GM10847 (cell line): ENCODE measurements at regions not wholly inside any gene's neighbourhood (a gene's known extent, or its start where the extent isn't known, plus 50 kb on each side); places are given as distances from the start of the nearest gene placed in this dataset.

Source experiments
- POLR2A ChIP-seq: IDR thresholded peaks from 2 replicates; pipeline ENCODE4 v1.6.1; 2011; ENCODE audit not compliant: insufficient read length; ENCODE audit errors: extremely low read depth

GRCh38 chr2:8345200-8345599, 336.7 kb upstream of the ID2 start:
- TF ChIP-seq POLR2A = no peak

DNA sequence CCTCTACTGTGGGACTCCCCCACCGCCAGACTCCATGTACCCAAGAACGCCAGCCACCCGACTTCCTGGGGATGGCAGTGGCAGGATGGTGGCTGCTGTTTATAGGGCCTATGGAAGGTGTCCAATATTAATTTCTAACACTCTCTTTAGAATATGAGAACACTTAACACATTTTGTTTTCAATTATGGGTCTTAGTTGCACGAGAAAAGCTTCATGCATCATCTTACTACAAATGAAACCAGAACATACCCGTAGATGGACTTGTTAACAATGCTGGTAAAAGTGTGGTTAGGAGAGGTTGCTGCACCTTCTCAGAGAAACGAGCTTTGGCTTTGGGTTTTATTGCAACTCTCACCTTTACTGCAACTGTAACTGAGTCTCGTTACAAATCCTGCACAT, 335.6 kb upstream of the ID2 start:
- no peak for TF ChIP-seq POLR2A

GRCh38 chr2:8346706-8347430, 335.0 kb upstream of the ID2 start:
- no peak for TF ChIP-seq POLR2A

- TF ChIP-seq POLR2A = no peak
Measured at GRCh38 chr2:8352296-8352695, 329.6 kb upstream of the ID2 start.

DNA sequence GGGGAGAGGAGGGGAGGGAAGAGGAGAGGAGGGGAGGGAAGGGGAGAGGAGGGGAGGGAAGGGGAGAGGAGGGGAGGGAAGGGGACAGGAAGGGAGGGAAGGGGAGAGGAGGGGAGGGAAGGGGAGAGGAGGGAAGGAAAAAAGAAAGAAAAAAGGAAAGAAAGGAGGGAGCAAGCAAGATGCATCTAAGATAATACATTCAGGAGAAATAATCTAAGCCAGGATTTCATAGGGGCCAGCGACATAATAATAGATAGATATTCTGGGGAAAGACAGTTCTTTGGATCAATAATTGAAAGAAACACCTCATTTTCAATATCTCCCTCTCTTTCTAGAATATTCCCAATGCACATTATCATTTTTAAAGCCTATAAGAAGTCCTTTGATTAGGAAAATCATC, 328.9 kb upstream of the ID2 start:
- no peak for TF ChIP-seq POLR2A

DNA sequence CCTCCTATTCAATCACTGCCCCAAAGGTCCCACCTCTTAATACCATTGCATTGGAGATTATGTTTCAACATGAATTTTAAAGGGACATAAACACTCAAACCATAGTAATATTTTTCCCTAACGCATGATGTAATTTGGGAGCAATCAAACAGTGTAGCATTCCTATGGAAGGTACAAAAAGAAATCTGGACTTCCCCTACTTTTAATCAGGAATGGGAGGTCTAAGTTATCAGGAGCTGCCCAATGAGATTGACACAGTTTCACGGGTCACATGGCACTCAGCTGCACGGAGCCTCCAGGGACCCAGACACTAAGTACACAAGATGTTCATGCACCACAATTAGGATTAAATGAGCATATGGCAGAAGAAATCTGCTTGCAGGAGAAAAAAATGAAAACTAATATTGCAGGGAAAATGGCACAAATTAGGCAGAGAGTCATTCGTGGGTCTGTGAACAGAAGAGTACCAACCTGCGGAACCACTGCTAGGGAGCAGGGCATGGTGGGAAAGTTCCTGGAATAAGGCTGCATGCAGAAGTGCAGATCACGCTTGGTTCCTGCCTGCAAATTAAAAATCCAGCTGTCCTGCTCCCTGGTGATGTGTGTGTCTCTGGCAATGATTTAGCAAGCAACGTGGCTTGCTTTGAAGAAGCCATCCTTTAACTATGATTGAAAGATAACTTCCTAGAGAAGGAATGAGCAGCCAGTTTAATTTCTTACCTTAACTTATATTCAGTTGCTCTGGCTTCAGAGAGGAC, 326.6 kb upstream of the ID2 start:
- no peak for TF ChIP-seq POLR2A

- no peak for TF ChIP-seq POLR2A
Measured at GRCh38 chr2:8357738-8358518, 323.9 kb upstream of the ID2 start.

DNA sequence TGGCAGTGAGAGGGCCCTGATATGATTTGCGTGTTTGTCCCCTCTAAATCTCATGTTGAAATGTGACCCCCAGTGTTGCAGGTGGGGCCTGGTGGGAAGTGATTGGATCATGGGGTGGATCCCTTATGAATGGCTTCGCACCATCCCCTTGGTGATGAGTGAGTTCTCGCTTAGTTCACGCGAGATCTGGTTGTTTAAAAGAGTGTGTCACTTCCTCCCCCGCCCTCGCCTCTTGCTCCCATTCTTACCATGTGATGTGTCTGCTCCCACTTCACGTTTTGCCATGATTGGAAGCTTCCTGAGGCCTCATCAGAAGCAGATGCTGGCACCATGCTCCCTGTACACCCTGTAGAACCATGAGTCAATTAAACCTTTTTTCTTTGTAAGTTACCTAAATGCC, 319.9 kb upstream of the ID2 start:
- no peak for TF ChIP-seq POLR2A

DNA sequence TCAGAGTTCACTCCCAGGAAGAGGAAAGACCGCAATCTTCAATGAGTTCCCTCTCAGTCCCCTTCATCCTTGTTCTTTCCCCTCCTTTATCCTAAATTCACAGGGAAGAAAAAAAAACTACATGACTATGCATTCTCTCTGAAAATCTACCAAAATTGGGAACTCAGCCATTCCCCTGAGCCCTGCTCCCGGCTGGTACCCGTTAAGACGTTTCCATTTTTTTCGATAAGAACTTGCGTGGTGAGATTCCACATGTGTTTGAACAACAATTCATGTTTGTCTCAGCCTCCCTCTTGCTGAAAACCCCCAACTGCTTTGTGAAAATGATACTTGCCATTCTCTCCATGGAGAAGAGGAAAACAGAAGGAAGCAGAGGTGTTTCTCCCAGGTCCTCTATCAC, 318.7 kb upstream of the ID2 start:
- TF ChIP-seq POLR2A = no peak

DNA sequence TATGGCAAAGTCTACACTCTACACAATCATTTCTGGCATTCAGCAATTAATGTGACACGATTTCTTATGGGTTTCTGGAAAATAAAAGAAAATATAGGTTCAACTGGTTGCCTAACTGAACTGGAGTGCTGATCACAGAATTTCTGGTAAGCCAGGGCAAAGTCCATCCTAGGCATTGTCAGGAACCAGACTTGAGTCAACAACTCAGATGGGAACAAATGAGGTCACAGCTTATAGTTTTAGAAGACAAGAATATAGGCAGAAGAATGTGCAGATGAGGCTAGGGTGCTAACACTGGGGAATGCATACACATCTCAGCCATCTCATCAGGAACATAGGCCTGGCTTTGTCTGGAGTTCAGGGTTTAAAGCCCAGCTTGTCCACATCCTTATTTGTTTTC, 317.2 kb upstream of the ID2 start:
- no peak for TF ChIP-seq POLR2A

DNA sequence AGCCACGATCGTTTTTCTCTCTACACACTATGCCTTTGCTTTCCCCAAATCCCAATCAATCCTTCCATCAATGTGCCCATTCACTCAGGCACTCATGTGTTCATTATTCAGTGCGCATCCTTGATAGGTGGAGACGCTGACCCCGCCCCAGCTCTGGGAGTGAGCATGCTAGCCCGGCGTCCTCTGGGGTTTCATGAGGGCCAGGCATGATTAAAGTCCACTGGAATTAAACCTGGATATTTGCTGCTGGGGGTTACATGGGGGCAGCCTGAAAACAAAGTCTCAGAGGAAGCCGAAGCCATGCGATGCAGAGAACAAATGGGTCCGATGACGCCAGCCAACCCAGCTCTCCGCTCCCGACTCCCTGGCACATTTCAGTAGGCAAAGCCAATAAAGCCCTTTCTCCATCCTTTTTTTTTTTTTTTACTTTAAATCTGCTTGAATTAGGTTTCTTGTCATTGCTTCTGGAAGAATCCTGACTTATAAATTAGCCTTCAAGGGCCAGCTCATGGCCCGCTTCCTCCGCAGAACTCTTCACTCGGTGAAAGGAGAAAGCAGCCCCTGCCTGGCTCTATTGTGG, 316.4 kb upstream of the ID2 start:
- no peak for TF ChIP-seq POLR2A

- no peak for TF ChIP-seq POLR2A
Measured at GRCh38 chr2:8367833-8368232, 314.0 kb upstream of the ID2 start.

DNA sequence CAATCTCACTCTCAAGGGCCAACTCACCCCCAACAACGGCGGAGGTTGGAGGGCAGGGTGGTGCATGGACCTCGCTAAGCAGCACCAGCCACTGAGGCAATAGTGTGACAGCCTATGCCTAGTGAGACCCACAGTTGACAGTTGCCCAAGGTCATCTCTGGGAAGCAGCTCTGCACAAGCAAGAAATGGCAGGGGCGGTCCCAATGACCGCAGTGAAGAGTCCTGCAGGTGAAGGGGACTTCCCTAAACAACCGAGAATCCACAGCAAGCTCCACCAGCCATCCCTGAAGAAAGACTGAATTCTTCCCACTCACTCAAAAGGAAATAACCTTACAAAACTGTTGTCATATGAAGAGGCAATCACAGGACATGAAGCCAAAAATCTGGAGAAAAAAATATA, 313.4 kb upstream of the ID2 start:
- no peak for TF ChIP-seq POLR2A

DNA sequence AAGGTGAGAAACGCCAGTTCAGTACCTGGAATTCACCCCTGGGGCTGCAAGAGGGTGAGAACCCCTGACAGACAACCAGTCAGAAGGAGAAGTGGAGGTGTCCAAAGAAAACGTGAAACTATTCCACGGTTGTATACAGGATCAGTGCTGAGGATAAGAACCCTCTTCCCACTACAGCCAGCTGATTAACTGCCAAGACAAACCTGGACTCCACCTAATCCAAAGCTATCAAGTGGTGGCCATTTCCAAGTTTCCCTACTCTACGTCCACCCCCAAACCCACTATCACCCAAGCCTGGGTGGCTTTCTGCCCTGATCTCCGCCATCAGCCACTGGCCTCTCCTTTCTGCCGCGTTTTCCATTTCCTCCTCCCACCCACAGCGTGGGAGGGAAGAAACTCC, 312.3 kb upstream of the ID2 start:
- no peak for TF ChIP-seq POLR2A

GRCh38 chr2:8370258-8370802, 311.5 kb upstream of the ID2 start:
- TF ChIP-seq POLR2A = no peak

DNA sequence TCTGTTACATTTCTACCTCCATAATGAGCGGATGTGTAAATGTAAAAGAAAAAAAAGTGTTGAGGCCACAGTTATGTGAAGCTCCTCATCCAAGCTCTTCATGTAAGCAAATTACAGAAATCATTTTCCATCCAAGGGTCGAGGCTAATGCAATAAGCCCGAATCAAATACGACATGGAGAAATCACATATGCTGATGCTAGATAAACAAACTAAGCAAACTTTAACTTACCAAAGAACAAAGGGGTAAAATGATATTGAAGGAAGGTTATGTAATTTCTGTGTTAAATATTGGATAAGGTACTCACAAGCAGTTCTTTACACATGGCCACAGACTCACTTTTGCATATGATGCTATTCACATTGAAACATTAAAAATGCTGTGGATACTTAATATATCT, 310.2 kb upstream of the ID2 start:
- TF ChIP-seq POLR2A = no peak

- no peak for TF ChIP-seq POLR2A
Measured at GRCh38 chr2:8374782-8375181, 307.1 kb upstream of the ID2 start.
